GM20000 (cell line): ENCODE measurements at regions not wholly inside any gene's neighbourhood (a gene's known extent, or its start where the extent isn't known, plus 50 kb on each side); places are given as distances from the start of the nearest gene placed in this dataset.

Source experiments
- DNase-seq: peaks from one replicate; pipeline ENCODE4 v3.0.0; 2012; ENCODE audit warnings: low spot score
- CTCF ChIP-seq: IDR thresholded peaks from 2 replicates; pipeline ENCODE4 v1.5.1; 2012; ENCODE audit warnings: mild to moderate bottlenecking, control low read depth; ENCODE audit errors: extremely low read depth, missing control alignments

- no peak for DNase-seq
- no peak for TF ChIP-seq CTCF
These were observed 211.4 kb downstream of the SLIT2 start for GRCh38 chr4:20463176-20463430.

GRCh38 chr4:20464381-20464780 lies 212.7 kb downstream of the SLIT2 start:
- DNase-seq = no peak
- TF ChIP-seq CTCF = no peak

DNA sequence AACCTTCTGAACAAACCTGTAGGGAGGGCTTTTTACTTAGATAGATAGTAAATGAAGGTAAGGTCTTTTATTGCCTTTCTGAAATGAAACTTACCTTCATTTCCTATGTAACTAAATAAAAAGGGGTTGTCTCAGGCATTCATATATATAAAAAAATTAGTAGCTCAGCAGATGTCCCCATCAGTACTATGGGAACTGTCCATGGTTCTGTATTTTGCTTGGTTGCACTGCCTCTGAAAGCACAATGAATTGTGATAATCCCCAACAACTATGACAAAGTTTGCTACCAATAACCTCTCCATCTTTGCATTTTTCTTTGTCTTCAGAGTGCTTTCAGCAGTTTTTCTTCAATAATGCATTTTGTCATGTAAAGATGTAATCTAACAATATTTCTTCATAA lies 222.4 kb downstream of the SLIT2 start:
- no peak for DNase-seq
- TF ChIP-seq CTCF = no peak

DNA sequence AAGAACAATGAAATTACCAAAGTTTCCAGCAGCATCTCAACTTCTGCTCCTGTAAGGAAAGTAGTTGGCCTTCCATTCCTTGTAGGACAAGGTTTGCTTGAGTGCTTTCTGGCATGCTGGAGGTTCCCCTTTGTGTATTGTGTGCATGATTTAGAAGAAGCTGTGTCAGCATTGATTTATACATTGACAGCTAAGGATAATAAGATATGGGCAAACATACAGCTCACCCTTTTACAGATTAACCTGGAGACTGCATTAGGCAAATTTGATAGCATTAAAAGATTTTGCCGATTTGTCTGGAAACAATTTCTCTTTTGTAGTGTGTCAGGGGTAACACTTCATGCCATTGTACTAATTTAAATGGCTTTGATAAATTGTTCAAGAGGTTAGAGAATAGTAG lies 221.8 kb upstream of the PACRGL start:
- no peak for TF ChIP-seq CTCF
- DNase-seq = no peak

DNA sequence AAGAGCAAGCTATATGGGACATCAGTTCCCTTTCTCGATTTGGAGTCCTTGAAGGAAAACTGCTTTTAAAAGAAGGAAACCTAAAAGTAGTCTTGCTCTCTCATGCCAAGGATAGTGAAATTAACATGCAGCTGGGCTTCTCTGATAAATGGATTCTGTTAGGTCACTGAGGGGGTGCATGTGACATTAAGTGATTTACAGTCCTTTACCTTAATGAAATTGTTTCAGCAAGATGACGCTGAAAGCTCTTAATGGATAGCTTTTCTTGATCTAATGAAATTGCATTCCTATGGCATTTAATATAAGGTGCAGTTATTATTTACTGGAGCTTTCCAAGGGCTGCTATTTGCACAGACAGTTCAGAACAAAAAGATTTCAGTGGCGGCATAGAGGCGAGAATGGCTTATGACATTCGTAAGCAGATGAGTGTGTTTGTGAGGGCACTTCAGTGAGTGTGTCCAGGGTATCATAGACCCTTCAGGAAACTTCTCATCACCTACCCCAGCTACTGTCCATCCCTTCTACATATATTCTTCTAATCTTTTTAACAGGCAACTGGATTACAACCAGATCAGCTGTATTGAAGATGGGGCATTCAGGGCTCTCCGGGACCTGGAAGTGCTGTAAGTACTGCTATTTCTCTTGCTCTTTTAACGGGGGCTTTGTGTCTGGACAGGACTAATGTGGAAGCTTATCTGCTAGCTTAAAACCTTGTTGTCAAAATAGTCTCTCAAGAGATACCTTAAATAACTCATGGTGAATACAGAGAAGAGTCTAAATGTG lies 219.9 kb upstream of the PACRGL start:
- DNase-seq = no peak
- no peak for TF ChIP-seq CTCF

DNA sequence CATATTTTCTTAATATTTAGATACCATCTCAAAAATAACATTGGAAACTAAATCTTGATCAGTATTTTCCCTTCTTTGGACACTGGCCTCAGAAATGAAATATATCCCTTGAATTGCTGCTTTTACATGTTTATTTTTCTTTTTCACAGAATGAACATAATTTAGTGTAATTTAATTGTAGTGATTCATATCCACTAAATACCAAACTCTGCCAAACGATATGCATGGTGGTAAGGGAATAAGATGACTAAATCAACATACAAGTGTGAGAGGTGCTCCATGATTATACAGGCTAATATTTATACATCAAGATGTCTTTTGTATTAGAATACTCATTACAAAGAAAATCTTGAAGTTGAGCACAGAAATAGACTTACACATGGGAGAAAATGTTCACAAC lies 216.8 kb upstream of the PACRGL start:
- no peak for TF ChIP-seq CTCF
- DNase-seq = no peak

GRCh38 chr4:20486433-20486832 lies 213.8 kb upstream of the PACRGL start:
- no peak for TF ChIP-seq CTCF
- DNase-seq = no peak
